ENCODE measurements at regions not wholly inside any gene's neighbourhood (a gene's known extent, or its start where the extent isn't known, plus 50 kb on each side); places are given as distances from the start of the nearest gene placed in this dataset.

DNA sequence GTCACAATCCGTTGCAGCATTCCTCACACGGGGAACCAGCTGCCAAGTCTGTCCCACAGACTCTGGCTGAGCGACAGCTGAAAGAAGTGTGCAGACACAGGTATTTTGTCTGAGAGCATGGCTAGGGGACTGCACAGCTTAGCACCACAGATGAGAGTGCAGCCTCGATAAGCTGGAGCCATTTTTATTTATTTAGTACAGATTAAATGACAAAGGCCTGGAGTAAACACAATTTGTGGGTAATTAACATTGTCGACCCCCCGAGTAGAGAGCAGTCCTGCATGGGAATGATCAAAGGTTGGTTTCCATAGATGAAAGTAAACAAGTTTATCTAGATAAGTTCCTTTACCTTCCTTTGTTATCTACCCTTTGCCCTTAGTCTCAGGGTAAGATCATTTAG is 836.2 kb downstream of the DACH1 start:
- TF ChIP-seq, protein P1, sequence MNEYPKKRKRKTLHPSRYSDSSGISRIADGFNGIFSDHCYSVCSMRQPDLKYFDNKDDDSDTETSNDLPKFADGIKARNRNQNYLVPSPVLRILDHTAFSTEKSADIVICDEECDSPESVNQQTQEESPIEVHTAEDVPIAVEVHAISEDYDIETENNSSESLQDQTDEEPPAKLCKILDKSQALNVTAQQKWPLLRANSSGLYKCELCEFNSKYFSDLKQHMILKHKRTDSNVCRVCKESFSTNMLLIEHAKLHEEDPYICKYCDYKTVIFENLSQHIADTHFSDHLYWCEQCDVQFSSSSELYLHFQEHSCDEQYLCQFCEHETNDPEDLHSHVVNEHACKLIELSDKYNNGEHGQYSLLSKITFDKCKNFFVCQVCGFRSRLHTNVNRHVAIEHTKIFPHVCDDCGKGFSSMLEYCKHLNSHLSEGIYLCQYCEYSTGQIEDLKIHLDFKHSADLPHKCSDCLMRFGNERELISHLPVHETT (tag by site-specific recombination; IDR thresholded peaks at IDR 0.05), result no peak
- no peak for TF ChIP-seq ZFP41 (tag by site-specific recombination; IDR thresholded peaks at IDR 0.05; ENCODE audit: borderline replicate concordance)
- TF ChIP-seq, protein P2, sequence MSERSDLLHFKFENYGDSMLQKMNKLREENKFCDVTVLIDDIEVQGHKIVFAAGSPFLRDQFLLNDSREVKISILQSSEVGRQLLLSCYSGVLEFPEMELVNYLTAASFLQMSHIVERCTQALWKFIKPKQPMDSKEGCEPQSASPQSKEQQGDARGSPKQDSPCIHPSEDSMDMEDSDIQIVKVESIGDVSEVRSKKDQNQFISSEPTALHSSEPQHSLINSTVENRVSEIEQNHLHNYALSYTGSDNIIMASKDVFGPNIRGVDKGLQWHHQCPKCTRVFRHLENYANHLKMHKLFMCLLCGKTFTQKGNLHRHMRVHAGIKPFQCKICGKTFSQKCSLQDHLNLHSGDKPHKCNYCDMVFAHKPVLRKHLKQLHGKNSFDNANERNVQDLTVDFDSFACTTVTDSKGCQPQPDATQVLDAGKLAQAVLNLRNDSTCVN (tag by site-specific recombination; optimal IDR thresholded peaks at IDR 0.05), result no peak
- TF ChIP-seq YY1 (tag by site-specific recombination; IDR thresholded peaks at IDR 0.05), result no peak
- no peak for TF ChIP-seq ZNF324 (tag by site-specific recombination; IDR thresholded peaks at IDR 0.05)
- TF ChIP-seq KLF9 (tag by site-specific recombination; IDR thresholded peaks at IDR 0.05; ENCODE audit: low read depth), result no peak
- no peak for TF ChIP-seq CTCF (tag by site-specific recombination; IDR thresholded peaks at IDR 0.05)
- TF ChIP-seq, protein P3, sequence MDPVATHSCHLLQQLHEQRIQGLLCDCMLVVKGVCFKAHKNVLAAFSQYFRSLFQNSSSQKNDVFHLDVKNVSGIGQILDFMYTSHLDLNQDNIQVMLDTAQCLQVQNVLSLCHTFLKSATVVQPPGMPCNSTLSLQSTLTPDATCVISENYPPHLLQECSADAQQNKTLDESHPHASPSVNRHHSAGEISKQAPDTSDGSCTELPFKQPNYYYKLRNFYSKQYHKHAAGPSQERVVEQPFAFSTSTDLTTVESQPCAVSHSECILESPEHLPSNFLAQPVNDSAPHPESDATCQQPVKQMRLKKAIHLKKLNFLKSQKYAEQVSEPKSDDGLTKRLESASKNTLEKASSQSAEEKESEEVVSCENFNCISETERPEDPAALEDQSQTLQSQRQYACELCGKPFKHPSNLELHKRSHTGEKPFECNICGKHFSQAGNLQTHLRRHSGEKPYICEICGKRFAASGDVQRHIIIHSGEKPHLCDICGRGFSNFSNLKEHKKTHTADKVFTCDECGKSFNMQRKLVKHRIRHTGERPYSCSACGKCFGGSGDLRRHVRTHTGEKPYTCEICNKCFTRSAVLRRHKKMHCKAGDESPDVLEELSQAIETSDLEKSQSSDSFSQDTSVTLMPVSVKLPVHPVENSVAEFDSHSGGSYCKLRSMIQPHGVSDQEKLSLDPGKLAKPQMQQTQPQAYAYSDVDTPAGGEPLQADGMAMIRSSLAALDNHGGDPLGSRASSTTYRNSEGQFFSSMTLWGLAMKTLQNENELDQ (tag by site-specific recombination; IDR thresholded peaks at IDR 0.05; ENCODE audit: low read depth), result no peak
- TF ChIP-seq GLI4 (tag by site-specific recombination; IDR thresholded peaks at IDR 0.05), result no peak
- no peak for TF ChIP-seq ZNF174 (tag by site-specific recombination; IDR thresholded peaks at IDR 0.05)

Measured in HEK293 (cell line).